Activated naive CD4-positive, alpha-beta T cell treated with anti-CD3 and anti-CD28 coated beads, Interleukin-2, amount 10 ng/mL, durations not matched to agents 7 days and 5 days (primary cell): ENCODE measurements at regions not wholly inside any gene's neighbourhood (a gene's known extent, or its start where the extent isn't known, plus 50 kb on each side); places are given as distances from the start of the nearest gene placed in this dataset.

Source experiments
- CTCF ChIA-PET: fragments of 350-600 bp; sonication (Branson Sonifier 250); formaldehyde crosslinking; loops from one replicate; lab custom pipeline; 2021; ENCODE audit warnings: antibody characterized with exemption; lab: Charles Lee
- DNase-seq: peaks from one replicate; pipeline ENCODE4 v3.0.0-alpha.2; 2020
- H3K27ac Mint-ChIP-seq: one replicate; pipeline ENCODE4 v1.8.0; 2021; ENCODE audit warnings: mild to moderate bottlenecking, moderate library complexity, mixed read lengths
- H3K27me3 Mint-ChIP-seq: one replicate; pipeline ENCODE4 v1.8.0; 2021; ENCODE audit warnings: mild to moderate bottlenecking, mixed read lengths
- H3K36me3 Mint-ChIP-seq: one replicate; pipeline ENCODE4 v1.8.0; 2021; ENCODE audit warnings: mixed read lengths
- H3K4me1 Mint-ChIP-seq: one replicate; pipeline ENCODE4 v1.8.0; 2021; ENCODE audit warnings: mixed read lengths
- H3K4me3 Mint-ChIP-seq: one replicate; pipeline ENCODE4 v1.8.0; 2021; ENCODE audit warnings: mild to moderate bottlenecking, moderate library complexity, mixed read lengths
- H3K9me3 Mint-ChIP-seq: one replicate; pipeline ENCODE4 v1.8.0; 2021; ENCODE audit warnings: mixed read lengths

GRCh38 chrX:71000139-71000538, 68.0 kb downstream of the SNX12 start:
- CTCF ChIA-PET = no interaction called here
- Mint-ChIP-seq H3K27ac (no peak overlapping the region), H3K36me3 (no peaks in the 10 kb centered on the region), H3K9me3 (no peaks in the 10 kb centered on the region), H3K27me3 (peaks cover 4% of the 10 kb centered on the region), H3K4me1 (no peaks in the 10 kb centered on the region), H3K4me3 (no peak overlapping the region)
- no peak for DNase-seq

GRCh38 chrX:70998411-70999027, 67.6 kb upstream of the SLC7A3 start:
- no peak overlapping the region for H3K4me3 Mint-ChIP-seq
- H3K27me3 Mint-ChIP-seq = peaks cover 4% of the 10 kb centered on the region
- H3K36me3 Mint-ChIP-seq = no peaks in the 10 kb centered on the region
- CTCF ChIA-PET = interaction anchor here (1.1 kb wide), 1 partner anchor 90 kb away, joined by 3 read pairs; no protein-coding TSS in a partner anchor
- no peaks in the 10 kb centered on the region for H3K4me1 Mint-ChIP-seq
- H3K9me3 Mint-ChIP-seq = no peaks in the 10 kb centered on the region
- no peak overlapping the region for H3K27ac Mint-ChIP-seq
- peak; percentile 47 for DNase-seq

GRCh38 chrX:70995338-70995737, 64.4 kb upstream of the SLC7A3 start:
- no peak overlapping the region for H3K27ac Mint-ChIP-seq
- CTCF ChIA-PET = no interaction called here

GRCh38 chrX:70988425-70988824, 57.5 kb upstream of the SLC7A3 start:
- Mint-ChIP-seq H3K4me3 (no peak overlapping the region), H3K4me1 (no peaks in the 10 kb centered on the region), H3K27me3 (no peaks in the 10 kb centered on the region), H3K27ac (no peak overlapping the region), H3K9me3 (no peaks in the 10 kb centered on the region), H3K36me3 (no peaks in the 10 kb centered on the region)
- DNase-seq = no peak
- CTCF ChIA-PET = no interaction called here

More at GRCh38 chrX:70995338-70995737, 64.4 kb upstream of the SLC7A3 start:
- H3K4me1 Mint-ChIP-seq = no peaks in the 10 kb centered on the region
- peaks cover 4% of the 10 kb centered on the region for H3K27me3 Mint-ChIP-seq
- H3K9me3 Mint-ChIP-seq = no peaks in the 10 kb centered on the region
- no peaks in the 10 kb centered on the region for H3K36me3 Mint-ChIP-seq
- no peak overlapping the region for H3K4me3 Mint-ChIP-seq
- DNase-seq = no peak
